Lower leg skin (tissue), 3 donors: ENCODE measurements at regions not wholly inside any gene's neighbourhood (a gene's known extent, or its start where the extent isn't known, plus 50 kb on each side); places are given as distances from the start of the nearest gene placed in this dataset.

Experiments used
- CTCF ChIP-seq, 3 donors: fragments of 450-650 bp; IDR thresholded peaks; one replicate each; pipeline ENCODE4 v1.5.1; 2016; ENCODE audit warnings: antibody characterized with exemption in 3 of 3, mild to moderate bottlenecking in 3 of 3, moderate library complexity in 2 of 3
- POLR2A ChIP-seq, 2 donors: fragments of 450-650 bp; IDR thresholded peaks; one replicate each; pipeline ENCODE4 v1.6.1; 2016 to 2017; ENCODE audit warnings: antibody characterized with exemption in 2 of 2, mild to moderate bottlenecking in 1 of 2, moderate library complexity in 1 of 2

- TF ChIP-seq CTCF (IDR thresholded peaks at IDR 0.05) (no peak), POLR2A (IDR thresholded peaks at IDR 0.05) (no peak)
Measured at GRCh38 chr4:54915276-54915675, 210.1 kb downstream of the KDR start.
